IMR-90 (cell line): ENCODE measurements at regions not wholly inside any gene's neighbourhood (a gene's known extent, or its start where the extent isn't known, plus 50 kb on each side); places are given as distances from the start of the nearest gene placed in this dataset.

ENCODE experiments used
- BHLHE40 ChIP-seq: fragments of 150-350 bp; IDR thresholded peaks from 2 replicates; pipeline ENCODE4 v1.6.1; 2016; ENCODE audit warnings: mild to moderate bottlenecking, low read depth, low read length
- CHD1 ChIP-seq: IDR thresholded peaks from 2 replicates; pipeline ENCODE4 v1.6.1; 2012; ENCODE audit warnings: low read depth, low read length, improper control_type of control experiment
- MAZ ChIP-seq: IDR thresholded peaks from 2 replicates; pipeline ENCODE4 v1.6.1; 2012; ENCODE audit warnings: low read depth, mild to moderate bottlenecking, low read length, improper control_type of control experiment, moderate library complexity, borderline replicate concordance
- POLR2A ChIP-seq: IDR thresholded peaks from 2 replicates; pipeline ENCODE4 v1.6.1; 2012; ENCODE audit warnings: mild to moderate bottlenecking, low read depth, low read length
- RAD21 ChIP-seq: IDR thresholded peaks from 2 replicates; pipeline ENCODE4 v1.6.1; 2012; ENCODE audit warnings: low read length, improper control_type of control experiment
- RFX5 ChIP-seq: IDR thresholded peaks from 2 replicates; pipeline ENCODE4 v1.8.0; 2012; ENCODE audit warnings: low read depth, mild to moderate bottlenecking, low read length, moderate library complexity
- TF ChIP-seq, protein P1 (sequence below): conservative IDR thresholded peaks from 2 replicates; pipeline ENCODE4 v1.5.1; 2012; ENCODE audit warnings: mild to moderate bottlenecking, low read depth, low read length, improper control_type of control experiment

DNA sequence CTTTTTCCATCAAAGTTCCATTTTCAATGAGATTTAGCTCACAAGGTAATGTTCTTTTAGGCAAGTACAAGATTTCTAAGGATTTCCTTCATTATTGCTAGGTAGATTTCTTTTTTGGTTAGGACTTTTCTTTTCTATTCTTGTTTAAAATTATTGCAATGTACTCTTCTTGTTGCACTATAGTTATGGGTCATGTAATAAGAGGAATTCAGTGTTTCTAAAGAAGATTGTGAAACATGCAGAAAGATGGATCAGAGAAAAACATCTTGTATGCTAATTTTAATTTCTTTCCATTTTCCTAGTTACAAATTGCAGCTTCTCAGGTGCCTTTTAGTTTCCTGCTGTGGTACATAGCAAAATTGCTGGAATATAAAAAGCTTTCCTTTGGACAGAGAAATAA is 56.1 kb downstream of the BTG1 start:
- TF ChIP-seq BHLHE40 (no peak), POLR2A (no peak), CHD1 (no peak), RFX5 (no peak), RAD21 (no peak), MAZ (no peak)
- TF ChIP-seq, protein P1, sequence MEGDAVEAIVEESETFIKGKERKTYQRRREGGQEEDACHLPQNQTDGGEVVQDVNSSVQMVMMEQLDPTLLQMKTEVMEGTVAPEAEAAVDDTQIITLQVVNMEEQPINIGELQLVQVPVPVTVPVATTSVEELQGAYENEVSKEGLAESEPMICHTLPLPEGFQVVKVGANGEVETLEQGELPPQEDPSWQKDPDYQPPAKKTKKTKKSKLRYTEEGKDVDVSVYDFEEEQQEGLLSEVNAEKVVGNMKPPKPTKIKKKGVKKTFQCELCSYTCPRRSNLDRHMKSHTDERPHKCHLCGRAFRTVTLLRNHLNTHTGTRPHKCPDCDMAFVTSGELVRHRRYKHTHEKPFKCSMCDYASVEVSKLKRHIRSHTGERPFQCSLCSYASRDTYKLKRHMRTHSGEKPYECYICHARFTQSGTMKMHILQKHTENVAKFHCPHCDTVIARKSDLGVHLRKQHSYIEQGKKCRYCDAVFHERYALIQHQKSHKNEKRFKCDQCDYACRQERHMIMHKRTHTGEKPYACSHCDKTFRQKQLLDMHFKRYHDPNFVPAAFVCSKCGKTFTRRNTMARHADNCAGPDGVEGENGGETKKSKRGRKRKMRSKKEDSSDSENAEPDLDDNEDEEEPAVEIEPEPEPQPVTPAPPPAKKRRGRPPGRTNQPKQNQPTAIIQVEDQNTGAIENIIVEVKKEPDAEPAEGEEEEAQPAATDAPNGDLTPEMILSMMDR: no peak
